H1 (cell line): ENCODE measurements at regions not wholly inside any gene's neighbourhood (a gene's known extent, or its start where the extent isn't known, plus 50 kb on each side); places are given as distances from the start of the nearest gene placed in this dataset.

Experiments
- CTCF ChIA-PET: fragments of 300-600 bp; sonication (Branson Sonifier 250); formaldehyde crosslinking; loops from one replicate; lab custom pipeline; 2021; ENCODE audit not compliant: partially characterized antibody; lab: Charles Lee
- POLR2A ChIA-PET: fragments of 300-600 bp; sonication (Branson Sonifier 250); formaldehyde crosslinking; loops from one replicate; lab custom pipeline; 2021; ENCODE audit warnings: inconsistent platforms; ENCODE audit not compliant: partially characterized antibody; lab: Charles Lee
- DNase-seq, 2 experiments: peaks; one replicate each; pipeline versions ENCODE4 v3.0.0 to v3.0.0-alpha.2; 2010 to 2022; ENCODE audit warnings: low spot score in 2 of 2, low read depth in 1 of 2, mixed read lengths in 1 of 2
- FAIRE-seq: peaks from 2 replicates; lab custom pipeline; 2011; peaks lifted over from hg19 to GRCh38; lab: Jason Lieb, UNC
- H2AFZ ChIP-seq: 2 replicates; pipeline ENCODE4 v1.8.1; 2012; ENCODE audit warnings: low read length, inconsistent platforms
- H2AK5ac ChIP-seq: 2 replicates; pipeline ENCODE4 v1.6.1; 2013; ENCODE audit warnings: low read depth, low read length
- H2BK120ac ChIP-seq: replicated peaks from 2 replicates; pipeline ENCODE3; 2013; ENCODE audit warnings: low read depth, low read length, inconsistent platforms
- H2BK12ac ChIP-seq: 2 replicates; pipeline ENCODE4 v1.6.1; 2013; ENCODE audit warnings: low read depth, low read length
- H2BK15ac ChIP-seq: 2 replicates; pipeline ENCODE4 v1.6.1; 2013; ENCODE audit warnings: low read length
- H2BK20ac ChIP-seq: 2 replicates; pipeline ENCODE4 v1.6.1; 2013; ENCODE audit warnings: low read length
- H2BK5ac ChIP-seq: 2 replicates; pipeline ENCODE4 v1.6.1; 2013; ENCODE audit warnings: low read depth, low read length
- H3K14ac ChIP-seq: 2 replicates; pipeline ENCODE4 v1.6.1; 2013; ENCODE audit warnings: inconsistent platforms; ENCODE audit not compliant: insufficient read length
- H3K18ac ChIP-seq: 2 replicates; pipeline ENCODE4 v1.6.1; 2013; ENCODE audit warnings: low read length; ENCODE audit errors: extremely low read depth
- H3K23ac ChIP-seq: 2 replicates; pipeline ENCODE4 v1.6.1; 2013; ENCODE audit warnings: inconsistent platforms; ENCODE audit not compliant: insufficient read length
- H3K23me2 ChIP-seq: 2 replicates; pipeline ENCODE4 v1.6.1; 2013; ENCODE audit warnings: low read depth, low read length
- H3K27ac ChIP-seq: 2 replicates; pipeline ENCODE4 v1.6.1; 2011; ENCODE audit warnings: low read depth, low read length, inconsistent platforms
- H3K27me3 ChIP-seq, 4 experiments: replicated peaks in 1 of 4; 1 replicate in 1 of 4; 2 replicates in 3 of 4; pipeline versions ENCODE4 v1.6.1 to v1.8.1; 2011 to 2013; ENCODE audit warnings: low read length in 3 of 4, mild to moderate bottlenecking in 3 of 4, inconsistent platforms in 2 of 4, mixed read lengths in 2 of 4, moderate library complexity in 1 of 4; ENCODE audit not compliant: control insufficient read depth in 3 of 4, insufficient read depth in 3 of 4; ENCODE audit errors: extremely low read depth in 1 of 4
- H3K36me3 ChIP-seq, 4 experiments: 2 replicates each; pipeline versions ENCODE4 v1.6.1 to v1.8.1; 2011 to 2013; ENCODE audit warnings: mild to moderate bottlenecking in 4 of 4, low read length in 3 of 4, moderate library complexity in 2 of 4, control low read depth in 1 of 4, inconsistent platforms in 1 of 4; ENCODE audit not compliant: insufficient read depth in 4 of 4, control insufficient read depth in 2 of 4
- H3K4ac ChIP-seq: replicated peaks from 2 replicates; pipeline ENCODE3; 2013; ENCODE audit warnings: low read length, low read depth, mixed read lengths, inconsistent platforms; ENCODE audit not compliant: insufficient read length
- H3K4me1 ChIP-seq, 4 experiments: replicated peaks in 1 of 4; 1 replicate in 1 of 4; 2 replicates in 3 of 4; pipeline versions ENCODE4 v1.6.1 to v1.8.1; 2011 to 2013; ENCODE audit warnings: low read length in 3 of 4, inconsistent platforms in 2 of 4, mixed read lengths in 1 of 4; ENCODE audit not compliant: insufficient read depth in 4 of 4, control insufficient read depth in 3 of 4
- H3K4me2 ChIP-seq, 2 experiments: 2 replicates each; pipeline versions ENCODE4 v1.6.1 to v1.8.1; 2011 to 2013; ENCODE audit warnings: low read depth in 2 of 2, low read length in 2 of 2, control low read depth in 1 of 2, inconsistent platforms in 1 of 2, mild to moderate bottlenecking in 1 of 2; ENCODE audit not compliant: insufficient read depth in 1 of 2
- H3K4me3 ChIP-seq, 4 experiments: fragments of 200-600, 300-600 bp in 1 of 4; sonication (generic), shearing (Covaris generic), sonication (Bioruptor Twin) in 1 of 4; 2 replicates each; pipeline versions ENCODE4 v1.5.1 to v1.8.1; 2011 to 2016; ENCODE audit warnings: low read length in 4 of 4, low read depth in 3 of 4, control low read depth in 2 of 4, inconsistent platforms in 2 of 4, mild to moderate bottlenecking in 2 of 4, mixed read lengths in 1 of 4, moderate library complexity in 1 of 4; ENCODE audit not compliant: insufficient read depth in 2 of 4; ENCODE audit errors: extremely low read depth in 1 of 4
- H3K56ac ChIP-seq: replicated peaks from 2 replicates; pipeline ENCODE3; 2013; ENCODE audit warnings: low read depth, mild to moderate bottlenecking, mixed read lengths, low read length, inconsistent platforms; ENCODE audit not compliant: insufficient read length
- H3K79me1 ChIP-seq: 2 replicates; pipeline ENCODE4 v1.6.1; 2013; ENCODE audit warnings: low read depth, low read length, control low read depth
- H3K79me2 ChIP-seq, 2 experiments: 2 replicates each; pipeline versions ENCODE4 v1.6.1 to v1.8.1; 2012 to 2013; ENCODE audit warnings: low read length in 2 of 2, mild to moderate bottlenecking in 2 of 2, inconsistent platforms in 1 of 2; ENCODE audit not compliant: insufficient read depth in 2 of 2, control insufficient read depth in 1 of 2
- H3K9ac ChIP-seq, 4 experiments: replicated peaks in 1 of 4; 1 replicate in 1 of 4; 2 replicates in 3 of 4; pipeline versions ENCODE4 v1.6.1 to v1.8.1; 2011 to 2013; ENCODE audit warnings: low read depth in 3 of 4, low read length in 3 of 4, control low read depth in 2 of 4, mild to moderate bottlenecking in 2 of 4, moderate library complexity in 2 of 4, inconsistent platforms in 1 of 4; ENCODE audit errors: extremely low read depth in 1 of 4
- H3K9me3 ChIP-seq, 2 experiments: 2 replicates each; pipeline versions ENCODE4 v1.6.1 to v1.8.1; 2012 to 2013; ENCODE audit warnings: mild to moderate bottlenecking in 2 of 2, moderate library complexity in 2 of 2, control low read depth in 1 of 2, inconsistent platforms in 1 of 2, low read depth in 1 of 2, low read length in 1 of 2, mixed read lengths in 1 of 2; ENCODE audit not compliant: insufficient read depth in 2 of 2
- H4K20me1 ChIP-seq, 2 experiments: replicated peaks in 1 of 2; 2 replicates each; pipeline versions ENCODE3 to v1.8.1; 2011 to 2013; ENCODE audit warnings: inconsistent platforms in 2 of 2, low read length in 2 of 2, mild to moderate bottlenecking in 1 of 2; ENCODE audit not compliant: insufficient read depth in 2 of 2, control insufficient read depth in 1 of 2
- H4K5ac ChIP-seq: 2 replicates; pipeline ENCODE4 v1.6.1; 2013; ENCODE audit warnings: low read length, low read depth, mixed read lengths, inconsistent platforms; ENCODE audit not compliant: insufficient read length
- H4K8ac ChIP-seq: 2 replicates; pipeline ENCODE4 v1.8.0; 2013; ENCODE audit warnings: mild to moderate bottlenecking, moderate library complexity, low read length, inconsistent platforms; ENCODE audit not compliant: insufficient read depth; ENCODE audit errors: extremely low read depth
- H4K91ac ChIP-seq: replicated peaks from 2 replicates; pipeline ENCODE3; 2013; ENCODE audit warnings: low read length, mixed read lengths, inconsistent platforms; ENCODE audit not compliant: insufficient read length
- BCL11A ChIP-seq, 2 experiments: IDR thresholded peaks; one replicate each; pipeline ENCODE4 v1.6.1; 2011; ENCODE audit warnings: low read depth in 2 of 2, low read length in 2 of 2, mild to moderate bottlenecking in 2 of 2
- E2F6 ChIP-seq: IDR thresholded peaks from 2 replicates; pipeline ENCODE4 v1.6.1; 2012; ENCODE audit warnings: inconsistent platforms
- FOSL1 ChIP-seq: IDR thresholded peaks from 2 replicates; pipeline ENCODE4 v1.6.1; 2011; ENCODE audit warnings: mild to moderate bottlenecking, low read depth, low read length, moderate library complexity; ENCODE audit not compliant: insufficient read depth
- GTF2F1 ChIP-seq: IDR thresholded peaks from 2 replicates; pipeline ENCODE4 v1.6.1; 2012; ENCODE audit warnings: low read depth, low read length, improper control_type of control experiment, borderline replicate concordance
- KDM5A ChIP-seq: fragments of 200-600 bp; IDR thresholded peaks from 2 replicates; pipeline ENCODE4 v1.7.1; 2012; ENCODE audit warnings: mild to moderate bottlenecking, low read length, inconsistent platforms, mixed read lengths
- RNF2 ChIP-seq: fragments of 200-900, 300-1000 bp; sonication (generic); IDR thresholded peaks from 2 replicates; pipeline ENCODE4 v1.7.1; 2016; ENCODE audit warnings: borderline replicate concordance, low read depth, mild to moderate bottlenecking, antibody characterized with exemption, low read length; ENCODE audit not compliant: poor library complexity, severe bottlenecking; ENCODE audit errors: missing control alignments
- SP1 ChIP-seq: IDR thresholded peaks from 2 replicates; pipeline ENCODE4 v1.6.1; 2011; ENCODE audit warnings: low read depth, low read length
- SRF ChIP-seq: IDR thresholded peaks from 2 replicates; pipeline ENCODE4 v1.6.1; 2011; ENCODE audit warnings: mild to moderate bottlenecking, low read depth, low read length, moderate library complexity
- SUZ12 ChIP-seq: fragments of 200-600 bp; sonication (generic); IDR thresholded peaks from 2 replicates; pipeline ENCODE4 v1.6.1; 2012; ENCODE audit warnings: mild to moderate bottlenecking, inconsistent platforms, low read length, moderate library complexity, mixed read lengths
- YY1 ChIP-seq: IDR thresholded peaks from 2 replicates; pipeline ENCODE4 v1.6.1; 2011; ENCODE audit warnings: low read depth, mild to moderate bottlenecking, low read length
- WGBS, 2 experiments: shearing (Covaris generic) in 1 of 2; methylation state at CpG; one replicate each; pipeline versions ENCODE4 v1.1.6 to v1.1.7; 2013 to 2015; ENCODE audit warnings: low lambda C conversion rate in 2 of 2, mixed read lengths in 2 of 2, inconsistent platforms in 1 of 2, low coverage in 1 of 2, missing lambda C conversion rate in 1 of 2; ENCODE audit not compliant: insufficient replicate concordance in 2 of 2, insufficient coverage in 1 of 2, insufficient read length in 1 of 2; ENCODE audit errors: extremely low coverage in 1 of 2, missing lambda C conversion rate in 1 of 2; 5-methylcytosine and 5-hydroxymethylcytosine counted together

GRCh38 chr13:39226359-39226758 is 188.1 kb downstream of the NHLRC3 start:
- Histone ChIP-seq H3K56ac (no peak overlapping the region), H3K36me3 (no peaks in the 10 kb centered on the region), H2BK5ac (no peak overlapping the region), H2BK120ac (no peak overlapping the region), H3K9me3 (no peaks in the 10 kb centered on the region), H3K9ac (no peak overlapping the region), H4K20me1 (no peaks in the 10 kb centered on the region), H2AK5ac (no peak overlapping the region), H4K91ac (no peak overlapping the region), H3K14ac (no peak overlapping the region), H4K5ac (no peak overlapping the region), H2BK15ac (no peak overlapping the region), H3K4me3 (no peak overlapping the region), H4K8ac (no peak overlapping the region), H3K23me2 (no peaks in the 10 kb centered on the region), H3K23ac (no peak overlapping the region), H3K4me2 (no peak overlapping the region), H2AFZ (no peak overlapping the region), H3K4me1 (no peaks in the 10 kb centered on the region), H3K79me2 (no peaks in the 10 kb centered on the region), H2BK20ac (no peak overlapping the region), H3K79me1 (no peaks in the 10 kb centered on the region), H3K18ac (no peak overlapping the region), H3K27me3 (no peaks in the 10 kb centered on the region), H3K27ac (no peak overlapping the region), H3K4ac (no peak overlapping the region), H2BK12ac (no peak overlapping the region)
- DNase-seq (no peak), FAIRE-seq (no peak)
- ChIA-PET CTCF (interaction anchor here (1.4 to 1.5 kb wide), 2 partner anchors 10 to 390 kb away, joined by 3 to 5 read pairs; no protein-coding TSS in a partner anchor), POLR2A (no interaction called here)
- TF ChIP-seq SRF, result no peak
- no peak for TF ChIP-seq SUZ12
- TF ChIP-seq GTF2F1, result no peak
- no peak for TF ChIP-seq SP1
- TF ChIP-seq YY1, result no peak
- TF ChIP-seq KDM5A, result no peak
- no peak for TF ChIP-seq FOSL1
- no peak for TF ChIP-seq RNF2
- TF ChIP-seq BCL11A (IDR thresholded peaks at IDR 0.05; ENCODE audit: low read depth in 2 of 2, low read length in 2 of 2), result no peak
- TF ChIP-seq E2F6, result no peak
- 80% methylated on average over 3 of the region's 3 CpGs; no CpG with 5 or more reads in 1 of the 2 experiments for WGBS, 2 experiments
